Smooth muscle cell (in vitro differentiated cells): ENCODE measurements at regions not wholly inside any gene's neighbourhood (a gene's known extent, or its start where the extent isn't known, plus 50 kb on each side); places are given as distances from the start of the nearest gene placed in this dataset.

Source experiments
- DNase-seq: peaks from one replicate; lab custom pipeline; 2025; ENCODE audit not compliant: unreplicated experiment; lab: John Stamatoyannopoulos, UW
- H2AFZ ChIP-seq: fragments of 200-600 bp; sonication (generic); 2 replicates; pipeline ENCODE4 v1.6.0; 2016; ENCODE audit warnings: antibody characterized with exemption, low read depth, mild to moderate bottlenecking
- H3F3A ChIP-seq: fragments of 200-600 bp; sonication (generic); 2 replicates; pipeline ENCODE4 v1.6.0; 2017; ENCODE audit warnings: antibody characterized with exemption, low read depth
- H3K27ac ChIP-seq: fragments of 200-600 bp; sonication (generic); 2 replicates; pipeline ENCODE4 v1.5.1; 2016; ENCODE audit warnings: low read depth, mild to moderate bottlenecking
- H3K27me3 ChIP-seq: fragments of 200-600 bp; sonication (generic); 2 replicates; pipeline ENCODE4 v1.6.1; 2016; ENCODE audit warnings: low read depth, mild to moderate bottlenecking
- H3K36me3 ChIP-seq: fragments of 200-600 bp; sonication (generic); 2 replicates; pipeline ENCODE4 v1.5.1; 2016; ENCODE audit warnings: low read depth
- H3K4me1 ChIP-seq: fragments of 200-600 bp; sonication (generic); 2 replicates; pipeline ENCODE4 v1.5.1; 2016; ENCODE audit warnings: low read depth
- H3K4me2 ChIP-seq: fragments of 200-600 bp; sonication (generic); 2 replicates; pipeline ENCODE4 v1.6.0; 2016; ENCODE audit warnings: mild to moderate bottlenecking
- H3K4me3 ChIP-seq: fragments of 200-600 bp; sonication (generic); 2 replicates; pipeline ENCODE4 v1.5.1; 2016; ENCODE audit warnings: mild to moderate bottlenecking
- H3K79me2 ChIP-seq: fragments of 200-600 bp; sonication (generic); 2 replicates; pipeline ENCODE4 v1.6.0; 2016; ENCODE audit warnings: low read depth, mild to moderate bottlenecking
- H3K9ac ChIP-seq: fragments of 200-600 bp; sonication (generic); 2 replicates; pipeline ENCODE4 v1.6.0; 2016; ENCODE audit warnings: low read depth
- H3K9me3 ChIP-seq: fragments of 200-600 bp; sonication (generic); replicated peaks from 2 replicates; pipeline ENCODE4 v1.5.1; 2016; ENCODE audit warnings: low read depth
- H4K20me1 ChIP-seq: fragments of 200-600 bp; sonication (generic); 2 replicates; pipeline ENCODE4 v1.6.0; 2016; ENCODE audit warnings: low read depth
- CTCF ChIP-seq: fragments of 200-600 bp; sonication (generic); IDR thresholded peaks from 2 replicates; pipeline ENCODE4 v1.5.1; 2017; ENCODE audit warnings: borderline replicate concordance, mild to moderate bottlenecking, antibody characterized with exemption; ENCODE audit not compliant: insufficient read depth, poor library complexity, severe bottlenecking
- WGBS: methylation state at CpG from one replicate; pipeline ENCODE4 v1.1.7; 2016; ENCODE audit warnings: low lambda C conversion rate; 5-methylcytosine and 5-hydroxymethylcytosine counted together

GRCh38 chr2:235287375-235287733, 206.5 kb upstream of the AGAP1 start:
- Histone ChIP-seq H2AFZ (no peak overlapping the region), H3K36me3 (no peaks in the 10 kb centered on the region), H3K4me3 (no peak overlapping the region), H3K27me3 (no peaks in the 10 kb centered on the region), H3K9ac (no peak overlapping the region), H3K27ac (no peak overlapping the region), H3F3A (no peaks in the 10 kb centered on the region), H3K79me2 (no peaks in the 10 kb centered on the region), H3K4me2 (no peak overlapping the region), H3K4me1 (no peaks in the 10 kb centered on the region), H4K20me1 (no peaks in the 10 kb centered on the region), H3K9me3 (no peaks in the 10 kb centered on the region)
- WGBS = 93% methylated on average over 6 of the region's 6 CpGs
- DNase-seq = no peak
- TF ChIP-seq CTCF = no peak

- H4K20me1 ChIP-seq = no peaks in the 10 kb centered on the region
- no peaks in the 10 kb centered on the region for H3K9me3 ChIP-seq
- no peak overlapping the region for H3K9ac ChIP-seq
- H3K36me3 ChIP-seq = no peaks in the 10 kb centered on the region
- no peaks in the 10 kb centered on the region for H3F3A ChIP-seq
- no peak overlapping the region for H3K4me2 ChIP-seq
- H3K4me1 ChIP-seq = no peaks in the 10 kb centered on the region
- no peaks in the 10 kb centered on the region for H3K79me2 ChIP-seq
- H3K27ac ChIP-seq = no peak overlapping the region
- H2AFZ ChIP-seq = no peak overlapping the region
- 76% methylated on average over 4 of the region's 4 CpGs for WGBS
- no peak for TF ChIP-seq CTCF
- H3K4me3 ChIP-seq = no peak overlapping the region
- H3K27me3 ChIP-seq = no peaks in the 10 kb centered on the region
- DNase-seq = no peak
Measured at GRCh38 chr2:235291461-235291860, 202.4 kb upstream of the AGAP1 start.

- DNase-seq = no peak
- H3K4me2 ChIP-seq = no peak overlapping the region
- H3K79me2 ChIP-seq = no peaks in the 10 kb centered on the region
- no peaks in the 10 kb centered on the region for H3F3A ChIP-seq
- no peaks in the 10 kb centered on the region for H3K9me3 ChIP-seq
- no peak overlapping the region for H3K4me3 ChIP-seq
- no peak for TF ChIP-seq CTCF
- no peaks in the 10 kb centered on the region for H3K4me1 ChIP-seq
- H3K9ac ChIP-seq = no peak overlapping the region
- H4K20me1 ChIP-seq = no peaks in the 10 kb centered on the region
- WGBS = 93% methylated on average over 8 of the region's 8 CpGs
- H3K27me3 ChIP-seq = no peaks in the 10 kb centered on the region
- H2AFZ ChIP-seq = no peak overlapping the region
- H3K36me3 ChIP-seq = no peaks in the 10 kb centered on the region
- H3K27ac ChIP-seq = no peak overlapping the region
Measured at GRCh38 chr2:235293061-235293460, 200.8 kb upstream of the AGAP1 start.

GRCh38 chr2:235295831-235296230, 198.0 kb upstream of the AGAP1 start:
- 91% methylated on average over 4 of the region's 4 CpGs for WGBS
- H3K4me3 ChIP-seq = no peak overlapping the region
- no peaks in the 10 kb centered on the region for H3K79me2 ChIP-seq
- H3F3A ChIP-seq = no peaks in the 10 kb centered on the region
- TF ChIP-seq CTCF = no peak
- H3K36me3 ChIP-seq = no peaks in the 10 kb centered on the region
- no peak for DNase-seq
- H2AFZ ChIP-seq = no peak overlapping the region
- no peaks in the 10 kb centered on the region for H3K4me1 ChIP-seq
- H3K9me3 ChIP-seq = no peaks in the 10 kb centered on the region
- H3K4me2 ChIP-seq = no peak overlapping the region
- H3K27ac ChIP-seq = no peak overlapping the region
- no peak overlapping the region for H3K9ac ChIP-seq
- H3K27me3 ChIP-seq = no peaks in the 10 kb centered on the region
- no peaks in the 10 kb centered on the region for H4K20me1 ChIP-seq
